Posterior vena cava (tissue), 2 donors: ENCODE measurements at regions not wholly inside any gene's neighbourhood (a gene's known extent, or its start where the extent isn't known, plus 50 kb on each side); places are given as distances from the start of the nearest gene placed in this dataset.

Experiments used
- DNase-seq: peaks from one replicate; pipeline ENCODE4 v3.0.0-alpha.2; 2020; ENCODE audit warnings: low spot score
- intact Hi-C, 2 donors: fragments of 100-400 bp; cut with DNase I; formaldehyde crosslinking; loops; one replicate each; pipeline versions ENCODE4 v1.14.1 to v1.14.2; 2022 to 2023
- donor health status: DM: yes; HTN: yes; CAD: no.
- donor health status: DM: yes; HTN: yes; CAD: no.

DNA sequence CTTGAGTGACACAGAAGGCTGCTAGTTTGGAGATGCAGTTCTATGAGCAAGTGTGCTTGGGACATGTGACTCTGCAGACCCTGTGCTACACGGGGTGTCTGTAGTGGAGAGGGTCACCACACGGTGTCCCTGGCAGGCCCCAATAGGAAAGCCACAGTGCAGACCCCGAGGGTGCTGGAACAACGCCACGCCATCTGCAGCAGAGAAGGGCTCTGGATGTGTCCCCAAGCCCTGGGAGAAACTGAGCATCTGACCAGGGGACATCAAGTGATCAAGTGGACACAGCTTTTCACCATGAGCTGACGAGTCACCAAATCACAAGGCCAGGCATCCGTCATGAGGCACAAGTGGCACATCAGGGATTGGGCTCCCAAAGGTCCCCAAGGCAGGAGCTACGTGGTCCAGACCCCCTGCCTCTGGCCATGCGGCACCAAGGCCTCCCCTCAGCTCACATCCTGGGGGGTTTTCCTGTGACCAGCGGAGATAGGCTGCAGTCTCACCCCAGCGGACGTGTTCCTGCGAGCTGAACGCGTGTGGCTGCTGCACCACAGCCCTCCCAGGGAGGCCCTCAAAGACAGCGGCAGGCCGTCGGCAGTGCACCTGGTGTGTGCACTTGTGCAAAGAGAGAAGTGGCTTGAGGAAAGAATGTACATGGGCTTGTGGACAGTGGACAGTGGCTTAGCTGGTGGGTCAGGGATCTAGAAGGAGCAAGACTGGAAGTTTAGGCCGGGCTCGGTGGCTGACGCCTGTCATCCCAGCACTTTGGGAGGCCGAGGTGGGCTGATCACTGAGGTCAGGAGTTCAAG, 96.7 kb downstream of the RPS6KA4 start:
- intact Hi-C loops = loop anchor here in 1 of 2 donors (10.0 kb wide), 1 partner anchor 189 kb away; no protein-coding TSS in a partner anchor
- peak; percentile 74 for DNase-seq

DNA sequence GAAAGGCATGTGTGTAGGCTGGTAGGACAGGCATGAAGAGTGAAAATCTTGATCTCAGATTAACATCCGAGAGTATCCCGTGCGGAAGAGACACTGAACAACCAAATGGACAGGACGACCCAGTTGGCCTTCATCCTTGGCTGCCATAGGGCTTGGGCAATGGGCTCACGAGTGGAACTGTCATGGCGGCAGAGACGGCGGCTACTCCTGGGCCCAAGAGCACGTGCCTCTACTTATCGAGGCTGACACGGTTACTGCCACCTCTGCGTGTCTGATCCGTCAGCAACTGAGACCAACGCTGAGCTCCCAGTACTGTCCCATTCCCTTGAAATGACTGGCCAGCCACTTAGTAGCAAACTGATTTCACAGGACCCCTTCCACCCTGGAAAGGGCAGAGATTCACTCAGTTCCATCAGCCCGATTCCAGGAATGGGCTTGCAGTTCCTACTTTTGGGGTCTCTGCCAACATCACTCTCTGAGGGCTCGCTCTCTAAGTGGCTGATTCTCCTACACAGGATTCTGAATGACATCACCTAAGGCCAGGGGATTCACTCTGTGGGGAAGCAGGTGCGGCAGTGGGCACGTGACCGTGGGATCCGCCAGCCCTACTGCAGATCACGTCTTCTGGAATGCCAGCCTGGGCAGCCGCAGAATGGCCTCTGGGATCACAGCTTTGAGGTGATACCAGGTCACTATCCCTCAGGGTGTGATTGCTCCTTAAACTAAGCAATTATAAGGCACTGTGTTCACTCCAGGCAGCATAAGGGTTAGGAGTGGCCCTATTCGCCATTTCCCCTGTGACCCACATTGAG, 97.8 kb downstream of the RPS6KA4 start:
- intact Hi-C loops = loop anchor here in 1 of 2 donors (10.0 kb wide), 1 partner anchor 188 kb away; no protein-coding TSS in a partner anchor
- DNase-seq = peak; percentile 72

DNA sequence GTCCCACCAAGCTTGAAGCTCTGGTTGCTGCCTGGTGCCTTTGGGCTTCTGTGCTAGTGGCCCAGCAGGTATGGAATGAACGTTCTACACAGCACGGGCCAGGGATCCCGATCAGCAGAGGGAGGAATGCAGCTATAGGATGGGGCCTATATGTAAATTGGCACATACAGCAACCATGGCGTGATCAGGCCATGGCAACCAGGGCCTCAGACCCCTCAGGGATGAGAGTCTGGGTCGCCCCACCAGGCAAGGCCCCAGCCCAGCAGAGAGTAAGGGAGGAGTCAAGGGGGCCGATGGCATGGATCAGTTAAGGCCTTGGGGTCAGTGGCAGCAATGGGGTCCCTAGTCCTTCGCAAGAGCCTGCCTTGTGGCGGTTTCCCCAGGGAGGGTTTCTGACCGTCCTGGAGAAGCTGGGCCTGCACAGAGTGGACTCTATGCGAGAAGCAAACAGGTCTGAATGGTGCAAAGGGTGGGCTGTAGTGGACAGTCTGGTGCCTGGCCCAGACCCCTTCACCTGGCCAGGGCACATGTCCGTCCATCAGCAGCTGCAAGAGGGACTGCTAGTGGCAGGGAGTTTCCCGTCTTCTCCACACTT, 98.2 kb upstream of the SLC22A11 start:
- peak; percentile 47 for DNase-seq
- intact Hi-C loops = loop anchor here in 1 of 2 donors (10.0 kb wide), 1 partner anchor 187 kb away; no protein-coding TSS in a partner anchor

DNA sequence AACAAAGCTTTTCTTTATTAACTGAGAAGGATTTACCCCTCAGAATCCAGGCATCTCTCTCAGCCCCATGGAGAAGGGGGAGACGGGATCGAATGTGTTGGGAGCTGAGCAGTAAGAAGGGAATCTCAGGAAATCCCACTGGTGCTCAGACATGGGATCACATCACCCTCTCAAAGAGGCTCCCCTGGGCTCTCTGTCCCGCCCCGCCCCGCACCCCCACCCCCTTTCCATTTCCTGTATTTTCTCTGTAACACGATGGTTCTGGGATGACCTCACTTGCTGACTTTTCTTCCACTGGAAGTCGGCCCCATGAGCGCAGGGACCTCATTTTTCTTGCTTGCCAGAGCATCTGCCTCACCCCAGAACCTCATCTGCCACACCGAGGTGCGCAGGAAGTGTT, 96.7 kb upstream of the SLC22A11 start:
- intact Hi-C loops = loop anchor here in 1 of 2 donors (10.0 kb wide), 1 partner anchor 186 kb away; no protein-coding TSS in a partner anchor
- peak; percentile 43 for DNase-seq

DNA sequence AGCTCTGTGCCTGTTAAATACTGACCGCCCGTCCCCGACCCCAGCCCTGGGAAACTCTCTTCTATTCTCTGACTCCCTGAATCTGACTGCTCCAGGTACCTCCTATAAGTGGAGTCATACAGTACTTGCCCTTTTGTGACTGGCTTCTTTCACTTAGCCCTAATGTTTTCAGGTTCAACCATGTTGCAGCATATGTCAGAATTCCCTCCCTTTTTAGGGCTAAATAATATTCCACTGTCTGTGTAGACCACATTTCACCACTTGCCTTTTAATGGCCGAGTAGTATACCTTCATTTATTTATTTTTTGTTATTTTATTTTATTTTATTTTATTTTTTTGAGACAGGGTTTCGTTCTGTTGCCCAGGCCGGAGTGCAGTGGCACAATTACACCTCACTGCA, 96.1 kb upstream of the SLC22A11 start:
- intact Hi-C loops = loop anchor here in 1 of 2 donors (10.0 kb wide), 1 partner anchor 185 kb away; no protein-coding TSS in a partner anchor
- DNase-seq = no peak

DNA sequence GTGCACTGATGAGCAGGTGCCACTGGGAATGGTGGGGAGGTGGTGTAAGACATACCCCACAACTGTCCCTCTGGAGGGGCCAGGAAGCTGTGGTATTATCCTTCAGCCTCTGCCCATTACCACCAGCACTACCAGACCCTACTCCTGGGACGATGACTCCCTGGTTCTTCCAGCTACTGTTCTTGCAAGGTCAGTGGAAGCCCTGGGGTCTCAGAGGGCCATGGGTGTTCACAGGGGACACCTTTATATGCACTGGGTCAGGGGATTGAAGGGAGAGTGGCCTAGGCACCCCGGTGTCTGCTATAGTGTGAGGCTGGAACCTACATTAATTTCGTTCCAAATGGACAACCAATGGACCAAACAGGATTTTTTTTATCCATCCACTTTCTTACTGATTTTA, 94.7 kb upstream of the SLC22A11 start:
- intact Hi-C loops = no loop called here
- DNase-seq = peak; percentile 19

DNA sequence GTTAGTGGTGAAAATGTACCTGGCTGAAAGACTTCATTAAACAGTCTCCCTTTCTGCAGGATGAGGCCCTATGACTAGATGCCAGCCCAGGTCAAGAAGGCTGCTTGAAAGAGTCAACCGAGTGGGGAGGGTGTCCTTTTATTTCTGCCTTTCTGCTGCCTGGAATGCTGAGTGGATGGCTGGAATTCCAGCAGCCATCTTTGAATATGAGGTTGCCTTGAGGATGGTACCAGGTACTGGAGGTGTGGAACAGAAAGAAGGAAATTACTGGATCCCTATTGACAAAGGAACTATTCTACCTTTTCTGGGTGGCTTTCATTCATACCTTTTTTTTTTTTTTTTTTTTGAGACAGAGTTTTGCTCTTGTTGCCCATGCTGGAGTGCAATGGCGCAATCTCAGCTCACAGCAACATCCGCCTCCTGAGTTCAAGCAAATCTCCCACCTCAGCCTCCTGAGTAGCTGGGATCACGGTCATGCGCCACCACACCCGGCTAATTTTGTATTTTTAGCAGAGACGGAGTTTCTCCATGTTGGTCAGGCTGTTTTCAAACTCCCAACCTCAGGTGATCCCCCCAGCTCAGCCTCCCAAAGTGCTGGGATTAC, 89.5 kb upstream of the SLC22A11 start:
- no peak for DNase-seq

DNA sequence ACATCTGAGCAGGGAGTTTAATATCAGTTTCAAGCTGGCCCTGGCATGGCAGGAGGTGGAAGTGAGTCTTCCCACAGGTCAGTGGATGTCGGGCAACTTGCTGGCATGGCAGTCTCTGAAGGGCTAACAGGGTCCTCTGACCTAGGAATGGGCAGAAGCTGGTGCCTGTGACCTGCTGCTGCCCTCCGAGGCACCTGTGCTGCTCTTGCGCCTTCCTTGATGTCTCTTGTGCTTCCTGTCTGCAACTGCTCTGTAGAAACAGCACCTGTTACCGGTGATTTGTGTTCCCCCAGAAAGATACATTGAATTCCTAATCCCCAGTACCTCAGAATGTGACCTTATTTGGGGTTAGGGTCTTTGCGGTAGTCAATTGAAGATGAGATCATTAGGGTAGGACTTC, 86.5 kb upstream of the SLC22A11 start:
- intact Hi-C loops = no loop called here
- no peak for DNase-seq

More for the DNA sequence above, 89.5 kb upstream of the SLC22A11 start:
- intact Hi-C loops = no loop called here

DNA sequence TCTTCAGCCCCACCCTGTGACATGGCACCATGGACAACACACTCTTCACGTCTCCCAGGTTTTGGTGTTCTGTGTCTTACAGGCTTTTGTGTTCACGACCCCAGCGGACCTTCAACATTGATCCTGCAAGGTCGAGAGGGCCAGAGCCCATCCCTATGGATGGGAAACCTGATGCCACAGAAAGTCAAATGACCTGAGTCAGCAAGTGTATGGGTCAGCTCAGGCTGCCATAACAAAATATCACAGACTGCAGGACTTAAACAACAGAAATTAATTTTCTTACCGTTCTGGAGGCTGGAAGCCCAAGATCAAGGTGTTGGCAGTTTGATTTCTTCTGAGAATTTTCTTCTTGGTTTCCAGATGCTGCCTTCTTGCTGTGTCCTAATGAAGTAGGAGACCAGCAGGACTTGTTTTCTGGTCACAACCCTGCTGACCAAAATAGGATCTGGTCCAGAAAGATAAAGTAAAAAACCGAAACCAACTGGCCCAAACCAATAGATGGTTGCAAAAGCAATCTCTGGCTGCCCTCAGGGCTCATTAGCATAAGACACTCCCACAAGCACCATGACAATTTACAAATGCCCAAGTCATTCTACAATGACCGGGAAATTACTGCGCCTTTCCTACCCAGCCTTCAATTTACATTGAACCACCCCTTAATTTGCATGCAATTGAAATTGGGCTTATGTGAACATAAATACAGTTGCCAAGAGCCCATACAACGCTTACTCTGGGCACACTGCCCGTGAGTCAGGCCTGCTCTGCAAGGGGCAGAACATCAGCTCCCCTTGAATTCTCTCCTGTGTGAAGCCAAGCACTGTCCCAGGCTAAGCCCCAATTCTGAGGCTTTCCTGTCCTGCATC, 82.9 kb upstream of the SLC22A11 start:
- no peak for DNase-seq
- intact Hi-C loops = no loop called here

DNA sequence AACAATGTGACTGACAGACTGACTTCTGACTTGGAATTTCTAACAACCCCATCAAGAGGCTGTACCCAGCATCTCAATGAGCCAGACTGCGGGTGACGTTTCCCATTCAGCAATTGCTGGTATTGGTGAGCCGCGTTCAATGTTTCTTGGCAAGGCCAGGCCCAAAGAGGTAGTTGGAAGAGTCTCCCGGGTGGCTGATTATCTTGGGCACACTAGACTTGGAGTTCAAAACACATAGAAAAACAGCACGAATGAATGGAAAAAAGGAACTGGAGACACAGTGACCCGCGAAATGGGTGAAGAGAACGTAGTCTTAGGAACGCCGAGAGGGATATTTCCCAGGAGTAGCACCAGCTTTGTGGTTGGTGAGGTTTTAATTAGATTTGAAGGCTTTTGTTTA, 81.1 kb upstream of the SLC22A11 start:
- intact Hi-C loops = no loop called here
- no peak for DNase-seq

DNA sequence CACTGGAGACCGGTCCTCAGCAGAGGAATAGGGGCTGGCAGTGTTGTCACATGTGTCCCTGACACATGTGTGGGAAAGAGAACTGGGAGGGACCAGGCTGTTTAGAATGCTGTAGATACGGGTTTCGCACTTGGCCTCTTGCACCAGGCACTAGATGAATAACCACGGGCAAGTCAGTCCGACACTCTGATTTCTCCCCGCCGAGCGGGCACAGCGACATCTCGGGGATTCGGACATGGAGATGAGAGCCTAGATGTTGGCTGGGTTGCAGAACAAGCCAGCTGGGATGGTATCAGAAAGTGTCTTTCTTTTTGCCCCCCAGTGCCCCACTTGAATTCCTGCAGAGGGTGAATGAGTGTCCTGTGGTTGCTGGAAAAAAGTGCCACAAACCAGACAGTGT, 80.6 kb upstream of the SLC22A11 start:
- intact Hi-C loops = no loop called here
- no peak for DNase-seq

DNA sequence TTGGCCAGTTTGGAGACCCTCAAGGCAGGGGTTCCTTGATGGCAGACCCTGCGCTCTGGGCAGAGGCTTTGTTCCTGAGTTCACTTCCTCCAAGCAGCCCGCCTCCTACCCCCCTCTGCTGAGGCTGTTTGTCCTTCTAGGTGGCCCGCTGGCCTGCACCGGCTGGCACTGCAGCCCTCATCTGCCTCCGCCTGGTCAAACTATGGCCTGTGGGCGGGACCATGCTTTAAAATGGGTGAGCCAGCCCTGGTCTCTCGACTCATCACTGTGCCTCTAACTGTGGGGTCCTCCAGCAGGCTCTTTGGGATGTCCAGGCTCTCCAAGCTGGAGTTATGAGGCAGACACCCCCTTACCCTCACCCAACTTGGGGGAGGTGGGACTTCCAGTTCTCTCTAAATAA, 78.9 kb upstream of the SLC22A11 start:
- intact Hi-C loops = no loop called here
- no peak for DNase-seq

DNA sequence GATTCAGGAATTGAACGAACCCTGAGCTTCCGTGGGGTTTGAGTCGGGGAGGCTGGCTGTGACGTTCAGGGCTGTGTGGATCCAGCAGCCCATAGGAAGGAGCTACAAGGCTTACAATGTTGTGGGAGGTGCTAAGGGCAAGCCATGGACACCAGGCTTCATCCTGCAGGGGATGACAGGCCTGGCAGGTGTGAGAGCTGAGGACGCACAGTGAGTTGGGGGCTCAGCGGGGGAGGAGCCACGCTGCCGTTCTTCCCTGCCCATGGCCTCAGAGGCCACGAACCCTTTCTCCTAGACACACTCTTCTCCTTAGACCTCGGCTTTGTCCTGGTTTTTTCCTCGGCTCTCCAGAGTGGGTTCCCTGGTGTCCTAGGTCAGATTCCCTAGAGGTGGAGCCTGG, 78.1 kb upstream of the SLC22A11 start:
- intact Hi-C loops = no loop called here

DNA sequence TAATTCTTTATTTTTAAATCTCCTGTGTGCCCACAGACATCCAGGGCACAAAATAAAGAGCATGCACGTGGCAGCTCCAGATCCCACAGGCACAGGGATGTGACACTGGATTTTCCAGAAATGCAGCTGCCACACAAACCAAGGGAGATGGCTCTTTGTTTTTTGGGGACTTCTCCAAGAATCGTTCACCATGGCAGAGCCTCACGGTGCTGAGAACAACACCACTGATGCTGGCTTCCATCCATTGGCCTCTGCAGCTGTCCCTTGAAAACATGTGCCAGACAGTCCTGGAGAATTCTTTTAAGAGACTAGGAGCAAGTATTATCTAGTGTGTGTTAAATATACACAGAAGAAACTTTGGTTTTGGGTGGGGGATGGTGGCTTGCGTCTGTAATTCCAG, 73.2 kb upstream of the SLC22A11 start:
- no peak for DNase-seq
- intact Hi-C loops = loop anchor here in 1 of 2 donors (10.0 kb wide), 1 partner anchor 172 kb away; no protein-coding TSS in a partner anchor

More for the DNA sequence above, 78.1 kb upstream of the SLC22A11 start:
- DNase-seq = no peak

DNA sequence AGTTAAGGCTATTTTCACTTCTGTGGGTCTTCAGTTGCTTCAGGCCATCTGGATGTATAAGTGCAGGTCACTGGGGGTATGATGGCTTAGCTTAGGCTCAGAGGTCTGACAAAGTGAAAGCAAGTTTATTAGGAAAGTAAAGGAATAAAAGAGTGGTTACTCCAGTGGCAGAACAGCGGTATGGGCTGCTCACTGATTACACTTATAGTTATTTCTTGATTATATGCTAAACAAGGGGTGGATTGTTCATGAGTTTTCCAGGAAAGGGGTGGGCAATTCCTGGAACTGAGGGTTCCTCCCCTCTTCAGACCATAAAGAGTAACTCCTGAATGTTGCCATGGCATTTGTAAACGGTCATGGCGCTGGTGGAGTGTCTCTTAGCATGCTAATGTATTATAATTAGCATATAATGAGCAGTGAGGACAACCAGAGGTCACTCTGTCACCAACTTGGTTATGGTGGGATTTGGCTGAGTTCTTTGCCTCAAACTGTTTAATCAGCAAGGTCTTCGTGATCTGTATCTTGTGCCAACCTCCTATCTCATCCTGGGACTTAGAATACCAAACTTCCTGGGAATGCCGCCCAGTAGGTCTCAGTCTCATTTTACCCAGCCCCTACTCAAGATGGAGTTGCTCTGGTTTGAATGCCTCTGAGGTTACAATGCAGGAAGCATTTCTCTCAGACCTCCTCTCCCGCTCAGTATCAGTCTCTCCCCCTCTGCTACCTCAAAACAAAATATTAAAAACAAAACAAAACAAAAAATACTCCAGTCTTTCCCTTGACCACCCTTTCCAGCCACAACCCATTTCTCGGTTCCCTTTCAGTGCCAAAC, 71.3 kb upstream of the SLC22A11 start:
- DNase-seq = no peak
- intact Hi-C loops = loop anchor here (2.0 to 10.0 kb wide), 2 partner anchors 62 to 170 kb away; no protein-coding TSS in a partner anchor

DNA sequence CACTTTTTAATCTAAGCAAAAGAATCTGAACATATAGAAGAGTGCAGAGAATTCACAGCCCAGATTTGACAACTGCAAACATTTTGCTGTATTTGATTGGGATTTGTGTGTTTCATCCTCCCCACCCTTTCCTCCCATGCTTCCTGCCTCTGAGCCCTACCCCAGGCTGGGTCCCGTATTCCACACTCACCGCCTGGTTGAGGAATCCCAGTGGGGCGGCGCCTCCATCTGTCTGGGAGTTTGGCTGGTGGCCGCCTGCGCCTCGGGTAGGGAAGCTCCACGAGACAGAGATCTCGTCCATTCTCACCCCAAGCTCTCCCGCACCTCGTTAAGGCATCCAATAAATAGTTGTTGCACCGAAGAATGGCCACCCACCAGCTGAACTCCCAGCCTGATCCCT, 70.7 kb upstream of the SLC22A11 start:
- intact Hi-C loops = loop anchor here (2.0 to 10.0 kb wide), 2 partner anchors 62 to 170 kb away; no protein-coding TSS in a partner anchor

DNA sequence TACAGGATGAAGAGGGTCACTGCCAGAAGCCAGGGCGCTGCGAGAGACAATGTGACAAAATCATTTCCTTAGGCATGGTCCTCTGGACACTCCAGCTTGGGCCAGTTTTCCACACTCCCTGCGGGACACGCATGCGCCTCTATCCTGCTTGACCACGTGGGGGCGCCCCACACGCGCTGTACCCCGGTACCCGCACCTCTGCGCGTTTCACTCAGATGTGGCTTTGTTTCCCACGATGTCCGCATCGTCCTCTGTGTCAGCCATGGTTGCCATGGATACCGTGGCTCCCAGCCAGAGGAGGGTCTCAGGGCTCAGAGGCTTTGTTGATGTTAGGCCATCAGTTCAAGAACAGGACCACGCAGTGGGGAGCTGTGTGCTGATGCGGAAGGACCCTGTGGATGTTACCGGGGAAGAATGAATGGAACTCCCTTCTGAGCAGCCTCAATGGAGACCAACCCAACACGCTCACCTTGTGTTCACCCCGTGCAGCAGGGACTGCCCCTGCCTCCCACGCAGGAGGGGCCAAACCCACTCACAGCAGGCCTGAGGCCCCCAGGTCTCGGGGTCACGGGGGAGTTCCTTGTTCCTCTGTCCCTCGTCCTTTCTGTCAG, 65.8 kb upstream of the SLC22A11 start:
- intact Hi-C loops = loop anchor here in 1 of 2 donors (10.0 kb wide), 1 partner anchor 165 kb away; no protein-coding TSS in a partner anchor
- DNase-seq = peak; percentile 88

More for the DNA sequence above, 70.7 kb upstream of the SLC22A11 start:
- no peak for DNase-seq
